NCI-H2029 (cell line): ENCODE measurements at regions not wholly inside any gene's neighbourhood (a gene's known extent, or its start where the extent isn't known, plus 50 kb on each side); places are given as distances from the start of the nearest gene placed in this dataset.
"Not testable (repeated sequence)": the region's sequence is repeated elsewhere in the genome, so short reads cannot be mapped to it uniquely, and the experiment has no call there.

Source experiments
- DNase-seq: peaks from one replicate; lab custom pipeline; 2025; lab: John Stamatoyannopoulos, UW

GRCh38 chr1:56267611-56268010 is 311.8 kb downstream of the PLPP3 start:
- no peak for DNase-seq

GRCh38 chr1:56266359-56266758 is 313.0 kb downstream of the PLPP3 start:
- no peak for DNase-seq

GRCh38 chr1:56265216-56265615 is 314.1 kb downstream of the PLPP3 start:
- no peak for DNase-seq

- DNase-seq: no peak
Observed at GRCh38 chr1:56263908-56264307, 315.5 kb downstream of the PLPP3 start.

GRCh38 chr1:56258371-56258770 is 321.0 kb downstream of the PLPP3 start:
- no peak for DNase-seq

- DNase-seq: no peak
Observed at GRCh38 chr1:56257726-56258125, 321.6 kb downstream of the PLPP3 start.

- no peak for DNase-seq
Observed at GRCh38 chr1:56256153-56257000, 323.0 kb downstream of the PLPP3 start.

GRCh38 chr1:56255516-56256152 is 323.7 kb downstream of the PLPP3 start:
- DNase-seq: no peak

- DNase-seq: no peak
Observed at GRCh38 chr1:56254130-56254529, 325.2 kb downstream of the PLPP3 start.

GRCh38 chr1:56250809-56251208 is 328.6 kb downstream of the PLPP3 start:
- DNase-seq: no peak

GRCh38 chr1:56249234-56249633 is 330.1 kb downstream of the PLPP3 start:
- DNase-seq: no peak

GRCh38 chr1:56248138-56248537 is 331.2 kb downstream of the PLPP3 start:
- DNase-seq: no peak

- DNase-seq: not testable (repeated sequence)
Observed at GRCh38 chr1:56246726-56247125, 332.6 kb downstream of the PLPP3 start.

- DNase-seq: no peak
Observed at GRCh38 chr1:56240400-56240799, 339.0 kb downstream of the PLPP3 start.

- no peak for DNase-seq
Observed at GRCh38 chr1:56237491-56238064, 341.8 kb downstream of the PLPP3 start.

- no peak for DNase-seq
Observed at GRCh38 chr1:56236688-56237087, 342.7 kb downstream of the PLPP3 start.

GRCh38 chr1:56235909-56236510 is 343.4 kb downstream of the PLPP3 start:
- no peak for DNase-seq

- DNase-seq: no peak
Observed at GRCh38 chr1:56229186-56229585, 350.2 kb downstream of the PLPP3 start.

- no peak for DNase-seq
Observed at GRCh38 chr1:56227886-56228285, 351.5 kb downstream of the PLPP3 start.

GRCh38 chr1:56227401-56227800 is 352.0 kb downstream of the PLPP3 start:
- no peak for DNase-seq

- DNase-seq: no peak
Observed at GRCh38 chr1:56225964-56226815, 353.2 kb downstream of the PLPP3 start.

GRCh38 chr1:56223968-56224367 is 355.4 kb downstream of the PLPP3 start:
- DNase-seq: no peak
